NCI-H226 (cell line): ENCODE measurements at regions not wholly inside any gene's neighbourhood (a gene's known extent, or its start where the extent isn't known, plus 50 kb on each side); places are given as distances from the start of the nearest gene placed in this dataset.

ENCODE experiments used
- DNase-seq: peaks from one replicate; pipeline ENCODE4 v3.0.0-alpha.2; 2015

DNA sequence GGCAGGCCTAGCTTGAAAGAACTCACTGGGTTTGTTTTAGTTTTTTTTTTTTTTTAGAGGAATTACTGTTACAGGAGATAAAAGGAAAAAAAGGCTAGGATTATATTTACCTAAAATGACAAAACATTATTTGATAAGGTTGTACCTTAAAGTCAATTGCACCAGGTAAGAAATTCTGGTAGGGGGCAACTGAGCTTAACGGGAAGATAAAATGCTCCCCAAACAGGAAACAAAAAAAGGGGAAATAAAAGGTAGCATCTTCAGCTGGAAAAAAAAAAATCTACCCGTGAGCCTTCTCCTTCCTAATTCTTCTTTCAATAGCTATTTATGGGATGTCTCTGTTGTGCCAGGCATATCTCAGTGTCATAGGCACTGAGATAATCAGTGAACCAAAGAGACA is 164.5 kb downstream of the PIK3R1 start:
- DNase-seq = no peak

DNA sequence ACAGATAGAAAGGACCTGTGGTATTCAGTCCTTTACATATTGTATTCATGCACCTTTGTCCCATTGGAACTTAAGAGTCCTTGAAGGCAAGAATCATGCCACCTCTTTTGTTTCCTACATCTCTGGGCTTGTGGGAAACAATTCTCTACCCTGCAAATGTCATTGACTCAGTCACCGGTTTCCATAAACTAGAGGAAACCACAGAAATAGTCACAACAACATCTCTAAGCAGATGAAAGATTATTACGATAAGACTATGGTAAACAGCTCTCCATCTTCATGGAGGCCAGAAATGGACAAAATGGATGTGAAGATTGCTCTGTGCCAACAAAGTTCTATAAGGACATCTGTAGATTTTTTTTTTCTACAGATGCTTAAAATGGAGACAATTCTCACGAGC is 165.5 kb downstream of the PIK3R1 start:
- no peak for DNase-seq

DNA sequence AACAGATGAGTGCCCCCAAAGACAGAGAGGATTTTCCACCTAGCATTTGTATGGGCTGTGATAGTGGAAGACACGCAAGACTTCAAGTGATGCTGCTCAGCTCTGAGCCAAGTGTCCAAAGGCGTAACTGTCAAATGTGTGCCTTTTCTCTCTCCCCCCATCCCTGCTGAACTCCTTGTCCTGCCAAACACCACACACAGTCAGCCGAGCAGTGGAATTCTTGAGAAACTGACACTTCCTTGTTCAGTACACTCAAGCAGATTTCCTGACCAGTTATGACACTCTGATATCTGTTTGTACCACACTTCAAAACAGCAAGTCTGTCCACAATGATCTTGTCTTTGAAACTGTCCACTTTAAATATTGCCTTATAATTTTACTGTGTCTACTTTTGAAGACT is 166.4 kb downstream of the PIK3R1 start:
- DNase-seq = no peak

DNA sequence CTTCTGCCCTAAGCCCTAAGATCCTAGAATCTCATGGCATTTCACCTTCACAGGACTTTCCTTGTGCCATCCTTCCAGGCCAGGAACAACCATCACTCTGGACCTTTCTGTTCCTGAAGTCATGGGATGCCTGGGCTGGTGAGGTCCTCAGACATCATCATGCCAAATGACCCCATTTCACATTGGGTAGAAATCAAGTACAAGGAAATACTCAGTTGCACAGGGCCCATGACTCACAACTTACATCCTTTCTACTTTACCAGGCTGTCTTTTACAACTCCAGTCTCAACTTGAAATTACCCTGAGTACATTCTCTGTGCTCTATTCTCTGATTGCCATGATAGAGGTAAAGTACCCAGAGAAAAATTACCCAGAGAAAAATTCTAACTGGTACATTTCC is 167.1 kb downstream of the PIK3R1 start:
- no peak for DNase-seq

DNA sequence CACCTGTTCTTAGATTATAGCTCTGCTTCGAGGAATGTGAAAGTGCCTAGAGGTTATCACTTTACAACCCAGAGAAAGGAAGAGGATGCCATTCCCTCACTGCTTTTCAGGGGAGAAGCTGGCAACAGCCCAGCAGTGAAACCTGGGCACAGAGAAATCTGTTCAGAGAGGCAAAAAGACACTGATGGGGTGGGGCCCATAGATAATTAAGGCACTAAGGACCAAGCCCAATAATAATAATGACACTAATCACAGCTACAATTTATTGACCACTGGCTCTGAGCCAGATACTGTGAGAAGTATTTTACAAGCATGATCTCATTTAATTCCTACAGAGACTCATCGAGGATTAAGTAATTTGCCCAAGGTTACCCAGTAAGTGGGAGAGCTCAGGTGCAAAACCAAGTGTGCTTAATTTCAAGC is 168.3 kb downstream of the PIK3R1 start:
- peak; percentile 35 for DNase-seq

DNA sequence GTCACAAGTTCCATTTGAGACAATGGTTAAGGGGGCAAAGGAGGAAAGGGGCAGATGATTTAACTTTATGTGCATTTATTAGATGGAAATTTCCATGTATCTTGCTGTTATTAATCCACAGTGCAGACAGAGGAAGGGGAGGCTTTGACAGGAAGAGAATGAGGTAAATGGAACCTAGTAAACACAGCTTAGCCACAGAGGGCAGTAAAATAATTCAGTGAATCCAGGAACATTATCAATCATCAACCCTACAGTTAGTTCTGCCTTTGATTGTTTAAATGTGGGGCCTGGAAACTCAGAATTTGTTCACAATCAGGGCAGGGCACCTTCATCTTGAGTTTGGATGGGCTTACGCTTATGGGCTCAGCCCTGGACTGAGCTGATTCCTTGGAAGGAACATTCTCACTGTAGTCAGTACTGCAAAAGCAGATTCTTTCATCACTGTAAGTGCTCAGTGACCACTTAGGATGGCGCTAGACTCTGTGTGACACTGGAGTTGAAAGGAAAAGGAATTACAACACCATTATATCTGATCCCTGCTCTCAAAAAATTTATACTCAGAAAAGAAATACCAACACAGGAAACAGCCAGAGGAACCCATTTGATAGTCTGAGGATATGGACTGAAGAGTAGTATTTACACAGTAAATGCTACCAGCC is 169.5 kb downstream of the PIK3R1 start:
- no peak for DNase-seq

DNA sequence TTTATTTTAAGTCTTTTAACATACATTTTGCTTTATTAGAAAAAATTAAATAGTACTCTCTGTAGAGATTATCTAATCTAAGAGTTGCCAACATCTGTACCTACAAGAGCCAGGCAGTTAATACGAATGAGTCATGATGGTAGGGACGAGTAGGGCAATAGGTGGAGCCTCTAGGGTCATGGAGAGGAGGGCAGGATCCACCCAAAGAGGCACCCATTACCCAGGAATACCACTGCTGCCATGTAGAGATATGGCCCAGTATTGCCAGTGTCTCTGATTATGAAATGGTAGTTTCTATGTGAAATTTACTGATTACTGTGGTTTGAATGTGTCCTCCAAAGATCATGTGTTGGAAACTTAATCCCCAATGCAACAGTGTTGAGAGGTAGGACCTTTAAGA is 170.4 kb downstream of the PIK3R1 start:
- no peak for DNase-seq

DNA sequence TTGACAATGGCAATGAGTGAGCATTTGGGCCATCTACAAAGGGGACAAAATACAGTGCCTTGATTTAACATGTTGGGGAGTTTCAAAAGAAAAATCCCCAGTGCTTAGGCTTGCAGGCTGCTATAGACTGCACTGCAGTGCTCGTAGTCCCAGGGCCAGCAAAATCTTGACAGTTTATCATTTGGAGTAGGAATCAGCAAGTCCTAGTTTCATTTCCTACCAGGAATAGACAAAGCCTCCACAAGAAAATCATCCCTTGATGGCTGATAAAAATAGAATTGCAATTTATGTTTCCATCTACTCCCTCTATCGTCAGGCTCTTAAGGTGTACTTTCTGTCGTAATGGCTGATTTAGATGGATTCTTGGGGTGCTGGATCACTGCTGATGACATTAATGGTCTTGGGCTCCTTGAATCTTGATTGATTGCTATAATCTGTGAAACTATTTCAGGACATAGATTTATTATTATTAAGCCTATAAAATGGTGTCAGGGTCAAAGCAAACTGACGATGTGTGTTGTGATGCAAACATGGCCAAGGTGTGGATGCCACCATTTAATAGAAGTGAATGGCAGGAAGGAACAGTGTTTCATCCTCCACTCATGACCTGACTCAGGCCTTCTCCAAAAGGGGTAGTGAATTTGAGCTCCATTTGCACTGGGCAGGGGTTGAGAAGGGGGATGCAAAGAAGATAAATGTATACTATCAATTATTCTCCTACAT is 171.7 kb downstream of the PIK3R1 start:
- no peak for DNase-seq

DNA sequence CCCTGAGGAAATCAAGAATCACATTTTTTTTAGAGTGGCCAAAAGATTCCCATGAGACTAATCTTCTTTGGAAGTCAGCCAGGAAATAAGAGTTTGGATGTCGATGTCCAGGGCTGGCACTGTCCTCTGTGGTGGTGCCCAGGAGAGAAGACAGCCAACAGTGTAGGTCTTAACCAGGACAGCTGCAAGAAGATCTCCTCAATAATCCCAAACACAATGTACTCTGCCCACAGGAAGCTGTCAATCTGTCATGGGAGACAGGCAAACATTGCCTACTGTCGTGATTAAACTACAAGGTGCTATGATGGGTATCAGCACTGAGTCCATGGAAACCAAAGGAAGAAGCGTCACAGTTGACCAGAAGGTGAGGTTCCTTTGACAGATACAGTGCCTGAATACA is 174.1 kb downstream of the PIK3R1 start:
- DNase-seq = no peak

DNA sequence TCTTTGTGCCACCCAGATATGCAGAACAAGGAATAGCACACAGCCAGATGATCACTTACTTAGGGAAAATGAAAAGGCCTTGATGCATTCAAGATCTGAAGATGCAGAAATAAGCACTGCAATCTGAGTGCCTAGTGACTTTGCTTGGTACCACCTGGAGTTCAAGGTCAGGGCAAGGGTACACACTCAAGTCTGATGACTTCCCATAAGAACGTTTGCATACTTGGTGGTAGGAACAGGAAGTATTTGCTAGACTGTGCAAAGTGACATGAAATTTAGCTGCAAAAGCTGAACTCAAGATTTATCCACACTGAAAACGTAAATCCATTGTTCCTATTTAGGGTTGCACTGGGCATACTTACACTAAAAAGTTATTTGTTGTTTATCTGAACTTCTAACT is 177.1 kb downstream of the PIK3R1 start:
- DNase-seq = no peak

DNA sequence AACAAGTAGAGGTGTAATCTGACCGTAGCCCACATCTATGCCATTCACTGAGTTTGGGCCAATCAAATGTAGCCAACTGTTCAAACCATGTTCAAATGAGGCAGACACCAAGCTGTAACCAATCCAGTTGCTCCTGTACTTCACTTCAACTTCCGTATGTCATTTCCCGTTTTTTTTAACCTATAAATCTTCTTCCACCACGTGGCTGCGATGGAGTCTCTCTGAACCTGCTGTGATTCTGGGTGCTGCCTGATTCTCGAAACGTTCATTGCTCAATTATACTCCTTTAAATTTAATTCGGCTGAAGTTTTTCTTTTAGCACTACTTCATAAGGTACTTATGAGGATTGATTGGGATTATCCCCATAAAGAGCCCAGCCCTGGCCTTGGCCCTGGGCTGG is 179.7 kb downstream of the PIK3R1 start:
- no peak for DNase-seq

DNA sequence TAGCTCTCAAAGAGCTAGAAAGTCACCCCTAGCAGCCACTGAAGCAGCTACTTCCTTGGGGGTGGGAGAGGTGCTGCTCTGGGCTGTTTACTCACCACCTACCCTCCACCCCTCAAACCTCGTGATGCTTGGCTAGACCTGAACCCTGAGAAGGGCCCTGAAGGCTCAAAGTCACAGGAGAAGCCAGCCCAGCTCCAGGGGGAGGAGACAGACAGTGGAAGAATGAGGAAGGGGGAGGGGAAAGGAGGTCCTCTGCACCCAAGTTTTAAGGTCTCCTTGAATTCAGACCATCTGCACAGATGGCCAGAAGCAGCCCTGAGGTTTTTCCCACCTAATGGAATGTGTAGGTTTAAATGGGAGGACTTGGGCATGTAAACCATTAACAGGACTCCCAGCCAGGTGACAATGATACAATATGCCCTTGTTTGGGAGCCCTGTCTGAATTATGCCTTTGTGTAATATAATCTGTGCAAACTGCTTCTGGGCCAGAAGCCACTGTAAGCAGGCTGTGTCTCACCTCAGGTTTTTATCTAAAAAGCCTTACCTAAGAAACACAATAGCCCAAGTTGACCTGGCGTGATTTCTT is 180.5 kb downstream of the PIK3R1 start:
- no peak for DNase-seq

DNA sequence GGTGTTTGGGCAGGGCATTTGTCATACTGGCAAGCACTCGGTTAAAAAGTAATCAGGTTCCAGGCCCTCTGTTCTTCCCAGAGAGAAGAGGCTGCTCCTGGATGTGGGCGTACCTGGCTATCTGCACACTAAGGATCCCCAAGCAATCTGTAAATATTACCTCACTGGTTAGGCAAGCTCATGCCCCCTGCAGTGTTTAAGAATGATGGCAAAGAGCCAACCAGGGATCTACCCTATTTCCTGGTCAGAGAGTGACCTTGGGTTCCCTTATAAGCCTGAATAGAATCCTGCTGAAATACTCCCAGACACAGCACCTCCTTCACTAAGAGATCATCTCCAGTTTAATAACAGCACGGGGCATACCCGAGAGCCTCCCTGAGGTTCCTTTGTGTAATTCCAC is 181.2 kb downstream of the PIK3R1 start:
- DNase-seq = no peak

DNA sequence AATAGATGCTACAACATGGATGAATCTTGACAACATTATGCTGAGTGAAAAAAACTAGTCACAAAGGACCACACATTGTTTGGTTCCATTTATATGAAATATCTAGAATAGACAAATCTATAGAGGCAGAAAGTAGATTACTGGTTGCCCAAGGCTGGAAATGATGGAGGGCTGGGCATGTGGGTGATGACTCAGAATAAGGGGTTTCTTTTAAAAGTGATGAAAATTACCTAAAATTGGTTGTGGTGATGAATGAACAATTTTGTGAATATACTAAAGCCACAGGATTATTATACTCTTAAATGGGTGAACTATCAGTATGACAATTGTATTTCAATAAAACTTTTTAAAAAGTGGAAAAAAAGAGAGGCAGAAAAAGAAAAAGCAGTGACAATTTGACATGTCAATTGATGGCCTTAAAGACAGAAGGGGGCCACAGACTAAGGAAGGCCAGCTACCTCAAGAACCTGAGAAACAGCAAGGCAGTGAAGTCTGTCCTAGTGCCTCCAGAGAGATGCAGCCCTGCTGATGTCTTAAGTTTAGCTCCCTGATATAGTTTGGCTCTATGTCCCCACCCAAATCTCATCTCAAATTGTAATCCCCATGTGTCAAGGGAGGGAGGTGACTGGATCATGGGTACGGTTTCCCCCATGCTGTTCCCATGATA is 182.7 kb downstream of the PIK3R1 start:
- no peak for DNase-seq

DNA sequence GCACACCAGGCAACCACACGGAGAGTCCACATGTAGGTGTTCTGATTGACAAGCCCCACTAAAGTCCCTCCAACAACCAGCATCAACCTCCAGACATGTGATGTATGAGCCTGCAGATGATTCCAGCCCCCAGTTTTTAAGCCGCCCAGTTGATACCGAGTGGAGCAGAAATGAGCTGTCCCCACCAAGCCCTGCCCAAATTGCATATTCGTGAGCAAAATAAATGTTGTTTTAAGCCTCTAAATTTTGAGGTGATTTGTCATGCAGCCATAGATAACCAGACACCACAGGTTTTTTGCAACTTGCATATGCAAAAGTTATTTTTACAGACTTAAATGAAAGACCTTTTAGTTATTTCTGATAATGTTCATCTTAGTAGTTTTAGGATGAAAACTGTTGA is 187.7 kb downstream of the PIK3R1 start:
- DNase-seq = no peak

DNA sequence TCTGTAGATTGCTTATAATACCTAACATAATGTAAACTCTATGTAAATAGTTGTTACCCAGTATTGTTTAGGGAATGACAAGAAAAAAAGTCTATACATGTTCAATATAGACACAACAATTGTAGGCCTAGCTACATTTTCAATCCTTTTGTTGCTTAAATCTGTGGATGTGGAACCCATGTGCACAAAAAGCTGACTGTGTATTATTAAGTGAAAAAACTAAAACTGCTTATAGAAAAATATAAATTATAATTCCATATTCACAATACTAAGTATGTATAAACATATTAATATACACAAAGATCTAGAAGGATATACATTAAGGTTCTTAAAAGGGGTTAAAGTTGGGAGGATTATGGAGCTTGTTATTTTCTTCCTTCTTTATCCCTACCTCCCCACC is 188.7 kb downstream of the PIK3R1 start:
- no peak for DNase-seq

DNA sequence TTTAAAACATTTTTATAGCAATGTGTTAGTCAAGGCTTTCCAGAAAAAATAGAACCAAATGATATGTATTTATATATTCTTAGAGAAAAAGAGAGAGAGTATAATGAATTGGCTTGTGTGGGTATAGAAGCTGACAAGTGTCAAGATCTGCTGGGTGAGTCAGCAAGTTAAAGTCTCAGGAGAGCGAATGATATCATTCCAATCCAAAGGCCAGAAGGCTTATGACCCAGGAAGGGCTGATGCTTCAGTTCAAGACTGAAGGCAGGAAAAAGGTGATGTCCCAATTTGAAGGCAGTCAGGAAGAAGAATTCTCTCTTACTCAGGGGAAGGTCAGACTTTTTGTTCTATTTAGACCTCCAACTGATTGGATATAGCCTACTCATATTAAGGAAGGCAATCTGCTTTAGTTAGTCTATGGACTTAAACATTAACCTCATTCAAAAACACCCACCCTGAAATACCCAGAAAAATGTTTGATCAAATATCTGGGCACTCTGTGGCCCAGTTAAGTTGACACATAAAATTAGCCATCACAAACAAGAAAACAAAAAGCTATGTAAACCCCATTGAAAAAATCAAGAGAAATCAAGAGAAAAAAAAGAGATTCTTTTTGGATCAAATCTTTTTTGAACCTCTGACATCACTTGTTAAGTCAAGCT is 189.6 kb downstream of the PIK3R1 start:
- DNase-seq = peak; percentile 54

DNA sequence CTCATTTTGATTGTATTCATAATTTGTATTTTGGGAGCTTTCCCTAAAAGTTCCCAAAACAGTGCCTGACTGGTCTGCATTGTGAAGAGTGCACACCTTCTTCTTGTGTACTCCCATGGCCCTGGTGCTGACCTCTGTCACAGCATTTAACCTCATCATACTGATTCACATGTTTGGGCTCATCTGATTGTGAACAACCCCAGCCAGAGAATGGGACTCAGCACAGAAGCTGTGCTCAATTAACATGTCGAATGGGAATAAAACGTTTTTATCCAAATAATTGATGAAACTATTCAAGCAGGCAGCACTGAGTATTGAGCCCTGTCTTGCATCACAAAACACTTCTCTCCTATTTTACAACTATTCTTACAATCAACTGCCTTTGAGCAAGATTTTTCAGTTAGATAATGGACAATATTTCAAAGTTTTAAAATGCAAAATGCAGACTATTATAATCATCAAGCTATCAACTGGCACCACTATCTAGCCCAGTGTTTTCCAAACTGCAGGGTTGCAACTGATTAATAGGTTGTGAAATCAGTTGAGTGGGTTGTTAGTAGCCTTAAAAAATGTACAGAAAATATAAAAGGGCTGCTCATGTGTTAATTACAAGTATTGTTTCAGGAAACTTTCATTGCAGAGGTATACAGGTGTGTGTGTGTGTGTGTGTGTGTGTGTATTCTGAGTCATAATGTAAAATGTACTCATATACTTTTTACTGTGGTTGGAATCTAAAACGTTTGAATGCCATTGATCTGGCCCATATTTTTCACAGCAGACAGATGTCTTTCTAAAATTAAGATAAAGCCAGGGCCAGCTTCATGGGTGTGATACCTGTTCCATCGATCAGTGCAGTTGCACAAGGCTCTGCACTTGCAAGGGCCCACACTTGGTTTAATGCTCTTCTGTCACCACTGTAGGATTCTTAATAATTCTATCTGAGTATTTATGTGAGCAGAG is 190.5 kb downstream of the PIK3R1 start:
- no peak for DNase-seq

DNA sequence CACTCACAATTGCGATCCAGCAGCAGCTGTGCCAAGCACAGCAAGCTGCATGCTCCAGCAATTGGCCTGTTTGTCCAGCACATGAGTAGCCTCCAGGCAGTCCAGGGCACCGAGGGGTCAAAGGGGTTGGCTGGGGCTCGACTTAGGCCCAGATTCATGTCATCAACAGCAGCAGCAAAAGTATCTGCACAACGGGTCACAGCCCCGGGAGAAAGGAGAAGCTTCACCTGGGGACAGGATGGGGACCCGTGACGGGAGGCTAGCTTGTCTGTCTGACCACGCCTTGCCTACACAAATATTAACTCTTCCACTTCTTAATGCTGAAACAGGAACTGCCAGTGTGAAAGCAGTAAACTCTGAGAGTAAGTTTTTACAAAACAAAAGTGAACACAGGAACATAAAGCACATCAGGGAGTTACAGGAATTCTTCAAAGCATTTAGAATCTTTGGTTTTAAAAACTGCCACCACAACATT is 191.2 kb downstream of the PIK3R1 start:
- DNase-seq = no peak

DNA sequence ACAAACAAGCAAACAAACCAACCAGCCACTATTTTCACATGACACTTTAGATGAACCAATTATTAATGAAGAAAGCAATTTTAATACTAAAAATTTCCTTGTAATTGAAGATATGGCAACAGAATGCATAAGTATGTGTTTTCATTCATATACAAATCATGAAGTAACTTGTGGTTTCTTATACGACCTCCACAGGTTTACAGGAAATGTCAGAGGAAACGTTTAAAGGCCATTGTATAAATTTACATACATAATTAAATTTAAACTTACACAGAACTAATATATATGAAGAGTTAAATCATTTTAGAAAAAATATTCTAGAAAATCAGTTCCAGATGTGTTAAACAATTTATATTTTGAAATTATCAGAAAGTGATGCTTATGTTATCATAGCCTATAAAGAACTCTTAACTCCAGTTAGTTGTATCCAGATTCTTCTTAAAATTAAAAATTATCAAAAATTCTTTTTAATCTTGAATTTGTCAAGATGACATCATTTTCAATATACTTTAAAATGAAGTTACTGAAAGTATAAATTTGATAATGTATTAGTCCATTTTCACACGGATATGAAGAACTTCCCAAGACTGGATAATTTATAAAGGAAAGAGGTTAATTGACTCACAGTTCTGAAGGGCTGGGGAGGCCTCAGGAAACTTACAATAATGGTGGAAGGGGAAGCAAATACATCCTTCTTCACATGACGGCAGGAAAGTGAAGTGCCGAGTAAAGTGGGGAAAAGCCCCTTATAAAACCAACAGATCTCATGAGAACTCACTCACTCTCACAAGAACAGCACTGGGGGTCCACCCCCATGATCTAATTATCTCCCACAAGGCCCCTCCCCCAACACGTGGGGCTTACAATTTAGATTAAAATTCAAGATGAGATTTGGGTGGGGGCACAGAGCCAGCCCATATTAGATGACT is 192.0 kb downstream of the PIK3R1 start:
- no peak for DNase-seq

DNA sequence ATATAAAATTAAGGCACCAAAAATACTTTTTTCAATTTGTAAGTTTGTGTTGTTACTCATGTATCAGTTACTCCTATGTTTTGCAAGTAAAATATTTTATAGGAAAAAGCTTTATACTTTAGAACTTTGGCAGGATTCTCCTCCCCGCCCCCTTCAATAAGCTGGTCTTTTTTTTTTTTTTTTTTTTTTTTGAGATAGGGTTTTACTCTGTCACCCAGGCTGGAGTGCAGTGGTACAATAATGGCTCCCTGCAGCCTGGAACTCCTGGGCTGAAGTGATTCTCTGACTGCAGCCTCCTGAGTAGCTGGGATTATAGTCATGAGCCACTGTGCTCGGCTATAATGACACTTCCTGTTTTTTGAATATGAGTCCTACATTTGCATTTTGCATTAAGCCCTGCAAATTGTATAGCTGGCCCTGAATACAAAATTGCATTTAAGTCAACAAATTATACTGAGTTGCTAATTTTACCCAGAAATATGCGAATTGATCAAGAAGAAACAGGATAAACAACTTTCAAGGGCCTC is 192.9 kb downstream of the PIK3R1 start:
- no peak for DNase-seq
